LNCaP clone FGC (cell line): ENCODE measurements at regions not wholly inside any gene's neighbourhood (a gene's known extent, or its start where the extent isn't known, plus 50 kb on each side); places are given as distances from the start of the nearest gene placed in this dataset.
A peak's percentile ranks its signal among the peaks of the same experiment; 100 is the strongest.

Source experiments
- DNase-seq: peaks from one replicate; pipeline ENCODE4 v3.0.0-alpha.2; 2011; ENCODE audit warnings: low read depth
- H3K4me3 ChIP-seq: 2 replicates; pipeline ENCODE4 v1.5.1; 2011; ENCODE audit warnings: mild to moderate bottlenecking, low read depth, low read length, control low read depth
- CTCF ChIP-seq: IDR thresholded peaks from 2 replicates; pipeline ENCODE4 v1.5.1; 2012; ENCODE audit warnings: mild to moderate bottlenecking; ENCODE audit not compliant: control insufficient read depth, insufficient read depth; ENCODE audit errors: extremely low read depth

DNA sequence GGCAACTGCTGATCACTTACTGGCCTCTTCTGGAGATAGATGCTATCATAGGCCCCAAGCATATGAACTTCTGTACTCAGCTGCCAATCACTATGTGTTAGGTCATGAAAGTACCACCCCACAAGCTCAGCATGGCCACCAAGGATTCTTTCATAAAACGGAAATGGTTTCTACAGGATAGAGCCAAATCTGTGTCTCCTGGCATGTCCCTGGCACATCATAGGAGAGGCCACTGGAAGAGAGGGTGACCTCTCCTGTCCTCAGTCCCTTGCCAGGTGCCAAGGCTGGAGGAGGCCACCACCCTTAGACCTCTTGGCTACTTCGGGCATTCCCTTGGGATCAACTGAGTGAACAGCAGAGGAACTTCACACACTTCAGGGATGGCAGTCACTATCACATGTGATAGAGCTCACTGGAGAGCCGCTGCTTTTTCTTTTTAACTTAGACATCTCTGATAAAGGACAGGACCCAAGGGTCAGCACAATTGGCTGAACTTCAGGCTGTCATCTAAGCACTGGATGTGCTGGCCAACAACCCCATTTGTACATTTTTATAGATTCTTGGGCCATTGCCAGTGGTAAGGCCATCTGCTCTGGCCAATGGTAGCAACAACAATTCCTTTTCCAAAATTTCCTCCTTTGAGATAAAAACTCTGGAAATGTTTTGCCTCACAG is 425.2 kb downstream of the SQOR start:
- H3K4me3 ChIP-seq, result no peak overlapping the region
- peak; percentile 3 for DNase-seq
- no peak for TF ChIP-seq CTCF

DNA sequence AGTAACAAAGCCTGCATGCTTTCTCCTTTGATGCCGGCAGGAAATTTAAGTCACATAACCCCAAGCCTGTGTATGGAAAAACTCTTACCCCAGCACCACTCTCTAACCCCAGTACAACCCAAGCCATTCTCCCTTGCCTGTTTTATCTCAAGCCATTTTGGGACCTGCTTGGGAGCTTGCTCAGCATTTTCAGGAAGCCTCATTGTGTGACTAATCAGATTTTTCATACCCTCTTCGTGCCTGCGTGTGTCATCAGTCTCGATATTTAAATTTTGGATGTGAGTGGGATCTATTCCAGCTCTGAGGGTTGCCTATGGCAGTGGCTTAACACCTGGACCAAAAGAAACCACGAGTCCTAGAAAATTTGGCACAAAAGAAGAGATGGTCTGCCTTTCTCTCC is 426.2 kb downstream of the SQOR start:
- DNase-seq, result no peak
- TF ChIP-seq CTCF, result no peak
- H3K4me3 ChIP-seq, result no peak overlapping the region

DNA sequence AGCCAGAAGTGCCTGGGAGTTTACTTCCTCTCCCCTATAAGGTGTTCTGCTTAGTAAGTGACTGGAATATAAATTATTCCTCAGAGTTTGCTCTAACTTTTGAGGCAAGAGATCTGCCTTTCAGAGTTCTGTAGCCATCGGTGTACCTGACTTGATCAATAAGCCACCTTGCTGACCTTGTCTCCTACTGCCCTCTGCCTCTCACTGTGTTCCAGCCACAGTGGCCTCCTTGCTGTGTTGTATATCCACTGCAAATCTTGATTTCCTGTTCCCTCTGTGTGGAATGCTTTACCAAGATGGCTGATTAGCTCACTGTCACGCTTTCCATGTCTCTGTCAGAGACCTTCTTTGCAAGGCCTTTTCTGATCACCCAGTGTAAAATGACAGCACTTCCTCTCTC is 442.4 kb downstream of the SQOR start:
- no peak overlapping the region for H3K4me3 ChIP-seq
- no peak for DNase-seq
- peak; percentile 30; the same call in 1 of the 2 replicates for TF ChIP-seq CTCF

DNA sequence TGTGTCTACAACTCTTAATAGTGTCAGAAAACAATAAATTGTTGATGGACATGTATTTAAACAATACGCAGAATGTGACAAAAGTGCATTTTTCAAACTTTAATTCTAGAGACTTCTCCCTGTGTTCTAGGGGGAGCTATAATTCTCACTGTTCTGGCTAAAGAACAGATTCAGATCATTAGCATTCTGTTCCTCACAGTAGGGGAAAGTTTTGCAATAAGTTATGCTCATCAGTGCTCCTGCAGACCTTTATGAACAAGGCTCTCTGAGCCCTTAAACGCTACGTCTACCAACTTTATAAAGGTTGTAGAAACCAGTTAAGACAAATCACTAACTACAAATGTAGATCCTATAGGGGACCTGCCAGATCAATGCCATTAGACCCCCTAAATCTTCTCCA is 444.2 kb downstream of the SQOR start:
- TF ChIP-seq CTCF, result no peak
- no peak overlapping the region for H3K4me3 ChIP-seq
- no peak for DNase-seq

GRCh38 chr15:46080016-46080415 is 445.2 kb downstream of the SQOR start:
- TF ChIP-seq CTCF, result no peak
- H3K4me3 ChIP-seq, result no peak overlapping the region
- no peak for DNase-seq

DNA sequence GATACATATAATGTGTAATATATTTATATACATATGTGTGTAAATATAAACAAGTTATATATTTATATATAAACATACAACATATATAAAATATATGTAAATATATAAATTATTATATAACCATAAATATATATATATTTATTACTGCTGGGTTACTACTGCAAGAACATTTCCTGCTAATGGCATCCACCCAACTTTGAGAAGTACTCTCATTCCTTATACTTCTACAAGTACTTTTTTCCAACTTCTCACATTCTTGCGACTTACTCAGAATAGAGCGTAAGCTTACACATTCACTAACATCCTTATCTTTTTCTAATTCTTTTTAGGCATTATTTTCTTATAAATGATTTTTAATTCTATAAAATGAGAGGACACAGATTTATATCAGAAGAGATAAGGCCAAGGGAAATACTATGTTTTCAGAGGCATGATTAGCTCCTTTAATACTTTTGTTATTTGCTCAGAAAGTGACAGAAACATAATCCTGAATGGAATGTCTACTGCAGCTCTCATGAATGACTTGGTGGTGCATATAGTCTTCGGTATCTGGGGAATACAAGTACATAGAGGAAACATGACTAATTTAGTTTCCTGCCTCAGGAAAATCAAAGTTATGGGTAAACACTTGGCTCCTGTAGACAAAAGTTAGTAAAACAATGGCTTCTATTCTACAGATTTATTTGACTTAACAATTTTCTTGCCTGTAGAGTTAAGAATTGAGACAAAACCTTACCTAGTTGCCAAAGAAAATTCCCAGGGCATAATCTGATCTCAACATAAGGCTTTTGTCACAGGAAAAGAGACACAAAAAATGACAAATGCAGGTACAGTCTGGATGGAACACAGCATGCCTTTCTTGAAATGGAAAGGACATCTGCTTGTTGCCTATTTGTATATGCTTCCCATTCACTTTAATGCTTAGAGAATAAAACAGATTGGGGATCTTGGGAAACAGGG is 453.9 kb downstream of the SQOR start:
- H3K4me3 ChIP-seq, result no peak overlapping the region
- no peak for TF ChIP-seq CTCF
- DNase-seq, result no peak

- H3K4me3 ChIP-seq, result no peak overlapping the region
- DNase-seq, result no peak
- no peak for TF ChIP-seq CTCF
These were observed 454.7 kb downstream of the SQOR start for GRCh38 chr15:46089467-46089935.
